ENCODE measurements at regions not wholly inside any gene's neighbourhood (a gene's known extent, or its start where the extent isn't known, plus 50 kb on each side); places are given as distances from the start of the nearest gene placed in this dataset.

DNA sequence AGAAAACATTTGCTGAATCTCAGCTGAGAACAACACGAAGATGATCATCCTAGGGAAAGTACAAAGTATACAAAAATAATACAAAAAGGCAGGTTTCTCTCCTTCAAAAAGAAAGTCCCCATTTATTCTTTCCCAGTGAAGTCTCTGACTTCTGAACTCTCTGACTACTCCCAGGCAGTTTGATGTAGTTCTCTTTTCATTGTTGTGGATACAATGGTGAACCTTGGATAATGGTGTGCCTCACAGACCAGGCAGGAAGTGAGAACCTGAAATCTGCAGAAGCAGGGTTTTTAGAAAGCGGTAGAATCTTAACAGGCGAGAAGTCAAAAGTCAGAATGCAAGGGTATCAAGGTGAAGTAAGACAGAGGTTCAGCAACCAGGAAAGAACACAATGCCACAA, 150.8 kb upstream of the NRP1 start:
- TF ChIP-seq, protein P1, sequence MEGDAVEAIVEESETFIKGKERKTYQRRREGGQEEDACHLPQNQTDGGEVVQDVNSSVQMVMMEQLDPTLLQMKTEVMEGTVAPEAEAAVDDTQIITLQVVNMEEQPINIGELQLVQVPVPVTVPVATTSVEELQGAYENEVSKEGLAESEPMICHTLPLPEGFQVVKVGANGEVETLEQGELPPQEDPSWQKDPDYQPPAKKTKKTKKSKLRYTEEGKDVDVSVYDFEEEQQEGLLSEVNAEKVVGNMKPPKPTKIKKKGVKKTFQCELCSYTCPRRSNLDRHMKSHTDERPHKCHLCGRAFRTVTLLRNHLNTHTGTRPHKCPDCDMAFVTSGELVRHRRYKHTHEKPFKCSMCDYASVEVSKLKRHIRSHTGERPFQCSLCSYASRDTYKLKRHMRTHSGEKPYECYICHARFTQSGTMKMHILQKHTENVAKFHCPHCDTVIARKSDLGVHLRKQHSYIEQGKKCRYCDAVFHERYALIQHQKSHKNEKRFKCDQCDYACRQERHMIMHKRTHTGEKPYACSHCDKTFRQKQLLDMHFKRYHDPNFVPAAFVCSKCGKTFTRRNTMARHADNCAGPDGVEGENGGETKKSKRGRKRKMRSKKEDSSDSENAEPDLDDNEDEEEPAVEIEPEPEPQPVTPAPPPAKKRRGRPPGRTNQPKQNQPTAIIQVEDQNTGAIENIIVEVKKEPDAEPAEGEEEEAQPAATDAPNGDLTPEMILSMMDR (IDR thresholded peaks at IDR 0.05; ENCODE audit: low read length), result no peak
- TF ChIP-seq EZH2 (IDR thresholded peaks at IDR 0.05; ENCODE audit: borderline replicate concordance, low read length), result no peak

All from OCI-LY1 (cell line).